Stimulated activated CD4-positive, alpha-beta T cell treated with anti-CD3 and anti-CD28 coated beads, Interleukin-12 subunit alpha, Interleukin-12 subunit beta, amount 100 ng/mL, for 48 hours (primary cell): ENCODE measurements at regions not wholly inside any gene's neighbourhood (a gene's known extent, or its start where the extent isn't known, plus 50 kb on each side); places are given as distances from the start of the nearest gene placed in this dataset.
"Not testable (repeated sequence)": the region's sequence is repeated elsewhere in the genome, so short reads cannot be mapped to it uniquely, and the experiment has no call there.

Experiments
- DNase-seq, 3 donors: peaks; one replicate each; pipeline ENCODE4 v3.0.0-alpha.2; 2020; ENCODE audit warnings: low read depth in 2 of 3, low spot score in 1 of 3

GRCh38 chr5:98518754-98519153 lies 254.7 kb upstream of the RGMB start:
- DNase-seq: no peak

DNA sequence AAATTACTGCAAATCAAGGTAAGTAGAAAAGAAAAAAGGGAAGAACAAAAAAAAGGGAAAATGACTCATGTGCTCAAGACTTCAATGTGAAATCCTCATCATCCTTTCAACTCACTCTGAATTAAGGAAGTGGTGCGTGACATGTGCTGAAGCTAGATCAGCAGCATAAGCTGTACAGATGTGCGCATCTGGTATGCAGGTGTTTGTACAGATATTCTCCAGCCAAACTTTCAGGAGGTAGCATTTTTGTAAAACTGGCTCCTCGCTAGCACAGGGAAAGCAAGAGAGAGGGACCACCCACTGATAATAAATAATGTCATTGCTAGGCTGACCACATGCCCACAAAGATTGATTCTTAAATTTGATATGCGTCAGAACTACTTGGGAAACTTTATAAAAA lies 253.9 kb upstream of the RGMB start:
- DNase-seq: no peak

GRCh38 chr5:98521821-98522220 lies 251.6 kb upstream of the RGMB start:
- no peak for DNase-seq

- DNase-seq: no peak
Measured at GRCh38 chr5:98524773-98525172, 248.7 kb upstream of the RGMB start.

DNA sequence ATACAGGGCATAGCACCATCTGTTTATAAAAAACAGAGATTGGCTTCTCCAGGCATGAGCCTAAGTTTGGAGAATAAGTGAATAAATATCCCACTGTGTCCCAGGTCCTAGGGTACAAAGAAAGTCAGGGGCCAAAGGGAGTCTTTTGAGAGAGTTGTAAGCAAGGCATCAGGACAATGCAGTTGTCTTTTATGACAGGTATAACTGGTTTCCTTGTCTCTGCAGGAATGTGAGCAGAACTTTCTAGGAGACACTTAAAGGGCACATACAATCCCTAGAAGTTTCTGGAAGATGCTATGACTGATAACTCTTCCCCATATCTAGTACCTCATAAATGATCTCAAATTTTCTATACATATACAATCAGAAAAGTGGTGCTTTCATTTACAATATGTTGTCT lies 245.6 kb upstream of the RGMB start:
- no peak for DNase-seq

- DNase-seq: no peak
Measured at GRCh38 chr5:98529321-98529720, 244.1 kb upstream of the RGMB start.

GRCh38 chr5:98530224-98530623 lies 243.2 kb upstream of the RGMB start:
- DNase-seq: no peak

DNA sequence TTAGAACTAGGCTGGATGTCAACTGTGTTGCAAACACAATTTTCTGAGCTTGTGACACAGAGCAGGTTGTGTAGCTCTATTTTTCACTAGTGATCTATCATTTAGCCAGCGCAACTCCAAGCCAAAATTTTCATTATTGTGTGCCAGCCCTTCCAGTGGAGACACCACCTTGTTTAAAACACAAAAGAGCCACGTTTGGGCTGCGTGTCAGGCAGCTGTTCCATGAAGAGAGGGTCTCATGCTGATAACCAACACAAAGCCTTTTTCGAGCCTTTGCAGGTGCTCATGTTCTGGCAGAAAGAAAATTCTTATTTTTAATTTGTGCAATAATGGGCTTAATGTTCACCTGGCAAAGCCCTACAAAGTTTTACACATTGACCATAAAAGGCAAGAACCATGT lies 237.6 kb upstream of the RGMB start:
- DNase-seq: no peak

DNA sequence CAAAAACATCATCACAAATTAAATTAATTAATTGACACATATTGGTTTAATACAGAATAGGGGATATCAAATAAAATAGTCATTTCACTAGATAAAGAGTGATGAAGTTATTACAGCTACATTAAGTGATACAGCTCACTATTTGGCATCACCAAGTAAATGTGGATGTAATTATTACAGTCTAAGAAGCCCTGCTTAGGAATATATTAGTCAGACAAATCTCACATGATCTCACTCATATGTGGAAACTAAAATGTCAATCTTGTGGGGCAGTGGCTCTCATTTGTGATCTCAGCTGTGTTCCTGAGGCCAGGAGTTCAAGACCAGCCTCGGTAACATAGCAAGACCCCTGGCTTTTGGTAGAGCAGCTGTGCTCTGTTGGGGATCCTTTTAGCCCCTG lies 233.4 kb upstream of the RGMB start:
- no peak for DNase-seq

- DNase-seq: no peak
Measured at GRCh38 chr5:98541641-98542040, 231.8 kb upstream of the RGMB start.

DNA sequence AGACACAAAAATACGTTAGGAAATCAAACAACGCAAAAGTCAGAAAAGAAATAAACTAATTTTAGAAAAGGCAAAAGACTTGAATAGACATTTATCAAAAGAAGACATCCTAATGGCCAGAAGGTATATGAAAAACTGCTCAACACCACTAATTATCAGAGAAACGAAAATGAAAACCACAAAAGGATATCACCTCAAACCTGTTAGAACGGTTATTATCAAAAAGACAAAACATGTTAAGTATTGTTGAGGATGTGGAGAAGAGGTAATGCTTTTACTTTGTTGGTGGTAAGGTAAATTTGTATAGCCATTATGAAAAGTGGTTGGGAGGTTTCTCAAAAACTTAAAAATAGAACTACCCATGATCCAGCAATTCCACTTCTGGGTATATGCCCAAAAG lies 230.0 kb upstream of the RGMB start:
- DNase-seq: no peak

- not testable (repeated sequence) for DNase-seq
Measured at GRCh38 chr5:98546924-98547323, 226.5 kb upstream of the RGMB start.

DNA sequence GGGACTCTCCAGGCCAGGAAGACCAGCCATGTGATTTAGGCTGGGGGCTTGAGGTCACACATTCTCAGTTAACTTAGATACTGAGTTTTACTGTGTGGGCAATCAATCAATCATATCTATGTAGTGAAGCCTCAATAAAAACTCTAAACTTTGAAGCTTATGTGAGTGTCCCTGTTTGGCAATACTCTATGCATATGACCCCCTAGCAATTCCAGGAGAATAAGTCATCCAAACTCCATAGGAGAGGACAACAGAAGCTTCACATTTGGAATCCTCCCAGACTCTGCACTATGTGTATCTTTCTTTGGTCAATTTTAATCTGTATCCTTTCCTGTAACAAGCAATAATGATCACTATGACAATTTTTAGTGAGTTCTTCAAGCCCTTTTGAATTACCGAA lies 216.8 kb upstream of the RGMB start:
- no peak for DNase-seq

DNA sequence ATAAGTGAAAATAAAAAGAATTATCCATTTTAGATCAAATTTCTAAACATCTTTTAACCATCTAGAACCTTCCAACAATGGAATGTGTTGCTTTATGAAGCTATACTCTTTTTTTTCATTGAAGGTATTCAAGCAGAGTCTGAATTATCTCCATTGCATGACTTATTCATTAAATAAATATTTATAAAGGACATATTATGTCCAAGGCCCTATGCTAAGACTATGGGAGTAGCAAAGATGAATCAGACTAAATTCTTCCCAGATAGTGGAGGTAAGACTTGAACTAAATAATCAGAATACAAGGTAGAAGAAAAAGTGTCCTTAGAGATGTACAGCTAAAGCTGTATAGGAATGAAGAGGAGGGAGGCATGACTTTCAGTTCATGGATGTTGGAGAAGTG lies 215.5 kb upstream of the RGMB start:
- DNase-seq: no peak

DNA sequence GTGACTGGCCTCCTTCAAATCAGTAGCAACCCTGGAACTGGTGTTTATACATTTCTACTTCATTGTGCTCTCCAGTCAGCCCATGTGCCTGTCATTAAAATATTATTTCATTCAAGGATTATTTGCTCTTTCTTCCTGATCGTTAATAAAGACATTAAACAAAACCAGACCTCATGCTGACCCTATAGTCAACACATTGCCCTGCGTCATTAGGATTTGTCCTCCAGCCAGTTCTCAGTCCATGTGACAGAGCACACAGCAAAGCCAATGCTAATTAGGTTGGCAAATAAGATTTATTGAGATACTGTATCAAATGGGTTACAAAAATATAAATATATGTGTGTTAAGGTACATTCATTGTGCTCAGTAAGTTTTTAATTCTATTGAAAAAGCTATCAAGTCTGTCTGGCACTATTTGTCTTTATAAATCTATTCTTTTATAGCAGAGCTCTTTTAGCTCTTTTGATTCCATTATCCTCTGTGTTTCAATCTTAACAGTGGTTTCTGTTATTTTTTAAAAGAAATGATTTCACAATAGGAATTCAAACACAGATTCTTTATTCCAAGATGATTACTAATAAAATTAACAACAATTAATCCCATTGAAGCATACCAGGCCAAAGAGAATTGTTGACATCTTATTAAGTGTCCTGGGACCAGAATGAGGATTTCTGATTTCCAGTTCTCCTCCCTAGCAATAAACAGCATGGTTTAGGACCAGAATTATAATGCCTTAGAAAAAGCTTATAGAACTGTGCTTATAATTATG lies 209.4 kb upstream of the RGMB start:
- no peak for DNase-seq

DNA sequence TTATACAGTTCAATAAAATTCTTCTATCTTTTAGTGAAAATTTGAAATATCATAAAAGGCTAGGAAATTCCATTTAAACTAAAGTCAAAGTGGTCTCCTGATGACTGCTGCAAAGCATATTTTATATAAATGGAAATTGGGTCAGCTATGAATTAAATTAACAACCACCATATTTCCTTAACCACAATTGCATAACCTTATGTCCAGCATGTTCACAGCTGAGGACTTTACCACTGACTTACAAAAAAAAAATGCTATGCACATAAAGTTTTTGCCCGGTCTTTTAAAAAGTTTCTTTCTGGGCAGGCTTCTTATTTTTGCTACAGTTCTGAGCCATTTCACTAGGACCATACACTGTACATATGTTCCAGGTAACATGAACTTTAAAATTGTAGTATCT lies 208.6 kb upstream of the RGMB start:
- no peak for DNase-seq

DNA sequence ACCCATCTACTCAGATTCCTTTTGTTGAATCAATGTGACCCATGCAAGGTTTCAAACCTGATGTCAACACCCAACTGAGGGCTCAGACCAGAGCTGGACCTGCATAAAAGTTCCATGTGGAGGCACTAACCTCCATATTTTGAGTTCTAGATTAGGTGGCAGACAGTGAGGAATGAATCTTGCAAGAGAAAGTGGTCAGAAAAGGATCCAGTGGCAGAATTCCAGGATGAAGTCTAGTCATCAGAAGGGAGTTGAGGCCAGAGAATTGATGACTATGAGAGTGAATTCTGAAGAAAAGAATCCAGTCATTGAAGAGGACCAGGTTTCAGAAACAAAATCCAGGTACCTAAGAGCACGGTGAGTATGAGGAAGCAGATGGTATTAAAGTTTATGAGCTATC lies 205.1 kb upstream of the RGMB start:
- DNase-seq: no peak

GRCh38 chr5:98569288-98569687 lies 204.2 kb upstream of the RGMB start:
- no peak for DNase-seq

DNA sequence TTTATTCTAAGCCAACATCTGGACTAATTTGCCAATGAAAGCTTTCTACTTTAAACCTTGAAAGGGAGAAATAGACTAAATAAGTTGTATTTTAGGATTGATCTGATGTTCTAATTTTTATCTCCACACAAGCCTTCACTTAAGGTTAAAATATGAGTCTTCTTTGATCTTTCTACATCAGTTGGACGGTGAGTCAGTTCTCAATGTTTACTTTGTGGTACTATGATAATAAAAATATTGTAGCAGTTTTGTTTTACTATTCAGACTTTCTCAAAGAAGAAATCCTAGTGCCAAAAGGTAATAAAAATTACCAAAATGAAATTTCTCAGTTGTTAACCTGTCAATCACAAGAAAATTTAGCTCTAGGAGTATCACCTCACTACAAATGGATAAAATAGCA lies 203.5 kb upstream of the RGMB start:
- DNase-seq: no peak

DNA sequence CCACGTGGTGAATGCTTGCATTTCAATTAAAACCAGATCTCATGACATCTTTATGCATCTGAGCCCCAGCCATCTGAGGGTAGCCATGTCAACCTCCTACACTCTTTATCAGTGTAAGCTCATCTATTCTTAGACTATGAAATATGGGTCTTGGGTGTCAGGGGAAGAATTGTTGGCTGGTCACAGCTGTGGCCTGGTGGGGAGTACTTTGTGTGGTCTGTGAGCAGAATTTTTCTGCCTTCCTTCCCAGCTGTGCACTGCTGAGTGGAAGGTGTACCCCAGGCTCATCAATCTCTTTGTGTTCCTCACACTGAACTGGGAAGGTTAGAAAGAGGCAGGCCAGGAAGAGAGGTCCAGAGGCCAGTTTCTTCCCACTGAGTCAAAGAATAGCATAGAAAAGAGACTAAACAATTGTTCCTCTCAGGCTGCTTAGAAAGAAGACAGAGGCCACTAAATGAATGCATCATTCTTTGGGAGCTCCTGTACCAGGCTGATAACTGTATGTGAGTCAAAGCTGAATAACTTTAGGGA lies 202.7 kb upstream of the RGMB start:
- DNase-seq: no peak

- DNase-seq: no peak
Measured at GRCh38 chr5:98573834-98574320, 199.6 kb upstream of the RGMB start.

DNA sequence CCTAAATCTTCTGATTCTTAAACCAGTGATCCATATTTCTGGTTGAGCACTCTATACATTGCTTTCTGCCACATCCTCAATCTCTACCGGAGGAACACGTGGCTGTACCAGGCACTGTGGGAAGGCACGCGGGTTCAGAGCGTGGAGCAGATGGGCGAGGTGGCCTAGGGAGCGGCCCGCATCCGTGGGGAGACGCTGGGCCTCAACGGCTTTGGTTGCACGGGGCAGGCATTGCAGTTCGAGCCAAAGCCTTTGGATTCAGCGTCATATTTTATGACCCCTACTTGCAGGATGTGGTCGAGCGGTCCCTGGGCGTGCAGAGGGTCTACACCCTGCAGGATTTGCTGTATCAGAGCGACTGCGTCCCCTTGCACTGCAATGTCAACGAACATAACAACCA lies 197.2 kb upstream of the RGMB start:
- no peak for DNase-seq

DNA sequence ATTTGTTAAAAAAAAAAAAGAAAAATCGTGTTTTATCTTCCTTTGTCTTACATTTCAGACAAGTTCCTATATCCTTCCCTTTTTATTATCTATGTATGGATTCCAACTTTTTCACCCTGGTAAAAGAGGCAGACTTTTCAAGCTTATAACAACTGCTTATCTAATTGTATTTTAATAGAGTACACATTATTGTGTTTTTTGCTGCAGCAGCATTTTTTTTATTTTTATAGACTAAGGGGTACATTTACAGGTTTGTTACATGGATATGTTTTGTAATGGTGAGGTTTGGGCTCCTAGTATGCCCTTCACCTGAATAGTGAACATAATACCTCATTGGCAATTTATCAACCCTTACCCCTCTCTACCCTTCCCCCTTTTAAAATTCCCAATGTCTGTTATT lies 195.0 kb upstream of the RGMB start:
- no peak for DNase-seq
